IPS-NIHi11 (cell line): ENCODE measurements at regions not wholly inside any gene's neighbourhood (a gene's known extent, or its start where the extent isn't known, plus 50 kb on each side); places are given as distances from the start of the nearest gene placed in this dataset.

Experiments used
- DNase-seq: peaks from one replicate; pipeline ENCODE4 v3.0.0; 2012; ENCODE audit warnings: mixed read lengths, low spot score

DNA sequence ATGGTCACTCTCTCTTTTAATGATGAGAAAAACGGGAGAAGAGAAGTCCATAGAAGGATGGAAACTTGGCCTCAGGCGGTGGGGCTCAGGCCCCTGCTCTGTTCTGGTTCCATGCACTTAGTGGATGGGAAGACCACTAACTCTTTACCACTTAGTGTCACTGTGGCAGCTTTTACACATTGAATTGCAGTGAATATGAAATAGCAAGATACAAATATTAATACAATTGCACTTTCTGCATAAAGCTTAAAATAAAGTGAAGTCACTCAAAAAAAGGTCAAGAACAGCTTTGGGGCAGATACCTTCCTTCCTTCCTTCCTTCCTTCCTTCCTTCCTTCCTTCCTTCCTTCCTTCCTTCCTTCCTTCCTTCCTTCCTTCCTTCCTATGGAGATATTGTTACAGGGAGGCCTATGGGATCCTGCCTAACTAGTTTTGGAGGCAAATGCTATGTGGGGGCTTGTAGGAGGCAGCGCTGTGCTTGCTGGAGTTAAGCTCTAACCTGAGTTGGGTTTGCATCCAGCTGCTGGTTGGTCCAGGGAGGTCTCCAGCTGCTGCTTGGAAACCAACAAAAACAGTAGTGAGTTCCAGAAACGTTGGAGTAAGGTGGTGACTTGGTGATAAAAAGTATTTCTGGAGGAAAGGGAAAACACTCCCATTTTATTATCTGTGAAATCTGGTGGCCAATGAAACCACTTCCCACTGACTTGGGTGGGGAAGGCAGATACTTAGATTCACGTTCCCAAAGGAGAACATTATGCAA, 62.3 kb upstream of the NKX2-2 start:
- DNase-seq = no peak

DNA sequence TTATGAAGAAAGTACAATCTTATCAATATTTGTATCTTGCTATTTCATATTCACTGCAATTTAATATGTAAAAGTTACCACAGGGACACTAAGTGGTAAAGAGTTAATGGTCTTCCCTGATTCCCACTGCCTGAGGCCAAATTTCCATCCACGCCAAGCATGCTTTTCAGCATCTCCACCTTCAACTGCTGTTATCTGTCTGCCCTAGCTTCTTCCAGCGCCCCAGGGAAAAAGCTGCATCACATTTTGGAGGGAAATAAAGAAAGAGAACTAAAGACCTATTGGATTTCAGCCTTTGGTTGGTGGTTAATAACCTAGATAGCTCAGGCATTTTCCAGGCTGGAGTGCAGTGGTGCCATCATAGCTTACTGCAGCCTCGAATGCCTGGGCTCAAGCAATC, 61.3 kb upstream of the NKX2-2 start:
- DNase-seq = no peak

DNA sequence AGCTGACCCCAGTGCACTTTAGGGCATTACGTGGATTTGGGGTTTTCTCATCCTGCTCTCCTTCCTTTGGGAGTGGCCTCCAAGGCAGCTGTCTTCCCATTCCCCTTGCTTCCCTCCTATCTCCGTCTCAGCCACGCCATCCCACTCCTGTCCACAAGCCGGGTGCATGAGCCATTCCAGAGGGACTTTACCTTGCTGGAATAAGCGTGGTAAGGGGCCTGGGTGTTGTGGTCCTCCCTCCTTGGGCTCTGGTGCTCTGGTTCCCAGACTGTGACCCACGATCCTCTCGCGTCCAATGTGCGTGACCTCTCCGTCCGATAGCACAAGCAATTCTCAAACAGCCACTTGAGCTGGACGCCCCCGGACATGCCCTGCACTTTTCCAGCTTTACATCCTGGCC, 60.6 kb upstream of the NKX2-2 start:
- no peak for DNase-seq

DNA sequence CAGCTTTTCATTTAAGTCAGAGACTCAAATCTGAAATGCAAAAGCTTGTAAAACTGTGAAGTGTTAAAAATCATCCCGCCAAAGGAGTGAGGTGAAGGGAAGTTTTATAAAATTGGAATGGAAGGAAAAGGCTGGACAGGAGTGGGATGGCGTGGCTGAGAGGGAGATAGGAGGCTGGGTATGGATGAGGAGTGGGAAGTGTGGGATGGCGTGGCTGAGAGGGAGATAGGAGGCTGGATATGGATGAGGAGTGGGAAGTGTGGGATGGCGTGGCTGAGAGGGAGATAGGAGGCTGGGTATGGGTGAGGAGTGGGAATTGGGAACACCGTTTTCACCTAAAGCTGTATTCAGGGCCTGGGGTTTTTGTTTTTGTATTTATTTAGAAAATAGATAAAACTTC, 59.4 kb upstream of the NKX2-2 start:
- DNase-seq = no peak

DNA sequence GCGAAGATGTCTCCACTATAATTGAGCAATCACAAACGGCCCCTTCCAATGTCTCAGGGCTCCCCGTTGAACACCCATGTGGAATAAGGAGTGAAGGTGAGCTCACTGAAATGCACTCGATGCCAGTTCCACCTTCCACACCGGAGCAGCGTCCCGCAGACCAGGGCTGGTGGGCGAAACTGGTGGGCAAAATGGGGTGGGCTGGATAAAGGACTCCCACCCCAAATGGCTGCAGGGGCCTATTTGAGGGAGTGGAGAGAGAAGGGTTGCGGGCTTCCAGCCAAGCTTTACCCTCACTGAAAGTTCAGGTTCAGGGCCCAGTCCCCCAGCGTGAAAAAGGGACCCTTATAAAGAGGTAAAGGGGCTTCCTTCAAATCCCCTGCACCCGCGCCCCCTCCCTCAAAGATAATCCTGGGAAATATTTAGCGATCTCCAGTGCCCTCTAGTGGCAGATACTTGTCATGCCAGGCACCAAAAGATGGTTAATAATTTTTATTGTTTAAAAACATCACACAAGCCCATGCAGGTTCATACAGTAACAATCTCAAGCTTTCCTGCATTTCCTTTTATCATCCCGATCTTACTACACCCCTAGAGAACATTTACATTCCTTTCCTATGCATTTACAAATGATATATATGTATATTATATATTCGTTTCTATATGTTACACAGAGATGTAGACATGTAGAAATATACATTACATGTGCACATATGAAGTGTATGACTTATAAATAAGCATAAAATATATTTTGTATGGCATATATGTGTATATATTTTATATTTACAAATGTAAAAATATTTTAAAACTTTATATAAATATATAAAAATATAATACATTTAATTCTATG, 58.2 kb upstream of the NKX2-2 start:
- peak; percentile 48 for DNase-seq

DNA sequence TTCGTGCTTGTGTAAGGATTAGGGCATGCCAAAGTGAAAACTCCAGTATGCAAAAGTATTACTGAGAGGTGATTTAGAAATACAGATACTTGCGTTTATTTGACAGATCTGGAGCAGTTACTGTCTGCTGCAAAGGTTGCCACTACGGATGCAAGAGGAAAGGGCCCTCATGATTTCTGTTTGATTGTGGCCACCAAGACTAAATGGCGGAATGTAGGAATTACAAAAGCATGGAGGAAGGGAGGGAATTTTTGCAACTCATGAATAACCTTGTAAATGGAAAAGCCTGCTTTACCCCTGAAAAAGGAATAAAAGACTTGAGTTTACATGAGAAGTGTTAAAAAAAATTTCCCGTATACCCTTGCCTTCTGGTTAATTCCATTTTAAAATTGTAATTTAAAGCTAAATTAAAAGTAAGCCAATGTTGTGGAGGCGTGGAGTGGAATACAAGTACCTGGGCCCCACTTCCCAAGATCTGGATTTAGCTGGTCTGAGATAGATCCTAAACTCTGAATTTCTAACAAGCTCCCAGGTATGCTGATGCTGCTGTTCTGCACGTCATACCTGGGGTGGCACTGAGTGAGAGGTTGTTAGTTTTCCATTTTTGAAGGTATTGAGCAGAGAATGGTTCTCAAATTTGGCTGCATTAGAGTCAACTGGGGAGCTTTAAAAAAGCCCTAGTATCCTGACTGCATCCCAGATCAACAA, 56.6 kb upstream of the NKX2-2 start:
- DNase-seq = no peak

DNA sequence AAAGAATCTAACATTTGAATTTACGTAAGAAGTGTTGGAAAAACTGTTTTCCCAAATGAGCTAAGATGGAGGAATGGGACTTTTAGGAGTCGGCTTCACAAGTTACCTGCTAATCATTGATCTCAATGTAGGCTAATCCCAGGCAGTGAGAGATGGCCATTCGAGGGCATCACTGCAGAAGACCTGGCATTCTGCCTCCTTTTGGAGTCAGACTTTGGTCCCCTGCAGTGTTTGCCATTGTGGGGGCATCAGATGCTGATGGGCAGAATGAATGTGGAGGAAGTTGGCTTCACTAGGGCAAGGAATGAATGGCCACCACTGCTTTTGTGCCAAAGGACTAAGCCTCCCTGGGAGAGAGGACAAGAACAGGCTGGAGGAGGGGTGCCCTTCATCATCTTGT, 55.7 kb upstream of the NKX2-2 start:
- DNase-seq = no peak

DNA sequence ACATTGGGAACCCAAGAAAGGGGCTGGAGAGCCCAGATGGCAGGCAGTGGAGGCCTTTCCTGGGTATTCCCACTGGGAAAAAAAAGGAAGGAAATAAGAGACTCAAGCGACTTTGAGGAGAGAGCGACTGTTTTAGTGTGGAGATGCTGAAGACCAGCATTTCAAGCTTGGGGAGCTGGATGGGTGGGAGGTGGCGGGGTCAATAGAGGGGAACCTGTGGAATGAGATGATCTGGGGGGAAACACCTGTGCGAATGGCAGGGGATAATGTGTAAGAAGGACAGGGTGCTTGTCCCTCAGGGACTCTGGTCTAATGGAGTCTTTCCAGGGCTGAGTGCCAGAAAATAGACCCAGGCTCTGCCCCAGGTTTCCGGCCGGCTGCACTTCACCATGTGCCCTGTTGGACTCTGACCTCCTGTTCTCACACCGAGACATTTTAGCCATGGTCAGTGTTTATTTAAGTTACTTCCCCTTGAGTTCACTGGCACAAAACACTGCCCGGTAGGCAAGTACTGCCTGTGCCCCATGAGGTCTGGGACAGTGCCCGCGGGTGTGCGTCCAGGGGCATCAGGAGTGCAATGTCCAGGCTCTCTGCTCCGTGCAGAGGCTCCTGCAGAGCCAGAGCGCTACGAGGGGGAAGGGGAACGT, 50.4 kb upstream of the NKX2-2 start:
- no peak for DNase-seq
